ENCODE measurements at regions not wholly inside any gene's neighbourhood (a gene's known extent, or its start where the extent isn't known, plus 50 kb on each side); places are given as distances from the start of the nearest gene placed in this dataset.

GRCh38 chr19:14271840-14272239, 65.9 kb upstream of the ADGRL1 start:
- H3K4me3 ChIP-seq (ENCODE audit: low read depth, low read length), result no peak overlapping the region
- no peaks in the 10 kb centered on the region for H3K9me3 ChIP-seq (ENCODE audit: control insufficient read depth, insufficient read depth, low read depth, low read length)
- no peak overlapping the region for H3K27ac ChIP-seq (ENCODE audit: extremely low read depth, low read depth, low read length)
- ChIA-PET CTCF (no interaction called here), POLR2A (no interaction called here)
- no peak for TF ChIP-seq ZNF704 (tag by site-specific recombination; IDR thresholded peaks at IDR 0.05)
- TF ChIP-seq ZNF391 (tag by site-specific recombination; IDR thresholded peaks at IDR 0.05; ENCODE audit: borderline replicate concordance, low read depth), result no peak
- no peak for TF ChIP-seq ZNF280D (tag by site-specific recombination; IDR thresholded peaks at IDR 0.05)
- TF ChIP-seq ZBTB48 (tag by site-specific recombination; IDR thresholded peaks at IDR 0.05), result 0 out of 2 replicates have a peak, but pooled peaks have one; percentile 26
- no peak for TF ChIP-seq ZNF518A (tag by site-specific recombination; conservative IDR thresholded peaks at IDR 0.05; ENCODE audit: low read depth)
- no peak for TF ChIP-seq ZNF792 (tag by site-specific recombination; IDR thresholded peaks at IDR 0.05)
- no peak for TF ChIP-seq ZNF324 (tag by site-specific recombination; IDR thresholded peaks at IDR 0.05)
- TF ChIP-seq ZNF585B (tag by site-specific recombination; IDR thresholded peaks at IDR 0.05), result no peak
- no peak for TF ChIP-seq YY2 (tag by site-specific recombination; IDR thresholded peaks at IDR 0.05)
- TF ChIP-seq ZNF341 (tag by site-specific recombination; IDR thresholded peaks at IDR 0.05; ENCODE audit: low read depth), result no peak
- peak; percentile 95 for TF ChIP-seq ZFHX2 (tag by site-specific recombination; conservative IDR thresholded peaks at IDR 0.05)
- no peak for TF ChIP-seq HIC1 (tag by site-specific recombination; IDR thresholded peaks at IDR 0.05)
- TF ChIP-seq EGR2 (tag by site-specific recombination; IDR thresholded peaks at IDR 0.05; ENCODE audit: low read depth), result peak; percentile 96
- TF ChIP-seq KLF17 (tag by site-specific recombination; IDR thresholded peaks at IDR 0.05), result no peak
- TF ChIP-seq ZNF366 (tag by site-specific recombination; conservative IDR thresholded peaks at IDR 0.05), result no peak
- no peak for TF ChIP-seq ZSCAN4 (tag by site-specific recombination; IDR thresholded peaks at IDR 0.05)
- TF ChIP-seq MEIS1 (CRISPR knock-in tag; IDR thresholded peaks at IDR 0.05; ENCODE audit: borderline replicate concordance), result no peak
- TF ChIP-seq ZNF707 (tag by site-specific recombination; IDR thresholded peaks at IDR 0.05), result no peak
- no peak for TF ChIP-seq ZNF639 (tag by site-specific recombination; IDR thresholded peaks at IDR 0.05)
- no peak for TF ChIP-seq ZNF354C (tag by site-specific recombination; IDR thresholded peaks at IDR 0.05; ENCODE audit: borderline replicate concordance, low read depth)
- TF ChIP-seq ZNF747 (tag by site-specific recombination; IDR thresholded peaks at IDR 0.05), result no peak
- no peak for TF ChIP-seq ZNF394 (tag by site-specific recombination; IDR thresholded peaks at IDR 0.05; ENCODE audit: borderline replicate concordance)
- no peak for TF ChIP-seq GLI2 (tag by site-specific recombination; IDR thresholded peaks at IDR 0.05; ENCODE audit: borderline replicate concordance, low read depth)
- no peaks in the 10 kb centered on the region for H3K4me1 ChIP-seq (ENCODE audit: control insufficient read depth, insufficient read depth, low read length)
- no peaks in the 10 kb centered on the region for H3K36me3 ChIP-seq (ENCODE audit: control insufficient read depth in 2 of 2, insufficient read depth in 1 of 2, low read length in 2 of 2)

All from HEK293 (cell line).